ENCODE measurements at regions not wholly inside any gene's neighbourhood (a gene's known extent, or its start where the extent isn't known, plus 50 kb on each side); places are given as distances from the start of the nearest gene placed in this dataset.
"Not testable (repeated sequence)": the region's sequence is repeated elsewhere in the genome, so short reads cannot be mapped to it uniquely, and the experiment has no call there.

GRCh38 chr11:11220786-11221185 is 132.3 kb downstream of the CSNK2A3 start:
- DNase-seq (ENCODE audit: low read depth): no peak
- in situ Hi-C loops (cut with HindIII; ENCODE audit: low pct_unique_long_range_greater_than_20kb, low sequenced_read_pairs): no loop called here

GRCh38 chr11:11218629-11218986 is 134.4 kb downstream of the CSNK2A3 start:
- DNase-seq (ENCODE audit: low read depth): peak; percentile 19
- in situ Hi-C loops (cut with HindIII; ENCODE audit: low pct_unique_long_range_greater_than_20kb, low sequenced_read_pairs): no loop called here

GRCh38 chr11:11217929-11218628 is 135.0 kb downstream of the CSNK2A3 start:
- in situ Hi-C loops (cut with HindIII; ENCODE audit: low pct_unique_long_range_greater_than_20kb, low sequenced_read_pairs): no loop called here
- DNase-seq (ENCODE audit: low read depth): peak; percentile 18

- DNase-seq (ENCODE audit: low read depth): no peak
- in situ Hi-C loops (cut with HindIII; ENCODE audit: low pct_unique_long_range_greater_than_20kb, low sequenced_read_pairs): no loop called here
Measured at GRCh38 chr11:11217289-11217928, 135.6 kb downstream of the CSNK2A3 start.

- DNase-seq (ENCODE audit: low read depth): no peak
- in situ Hi-C loops (cut with HindIII; ENCODE audit: low pct_unique_long_range_greater_than_20kb, low sequenced_read_pairs): no loop called here
Measured at GRCh38 chr11:11215944-11216343, 137.1 kb downstream of the CSNK2A3 start.

- in situ Hi-C loops (cut with HindIII; ENCODE audit: low pct_unique_long_range_greater_than_20kb, low sequenced_read_pairs): no loop called here
- DNase-seq (ENCODE audit: low read depth): no peak
Measured at GRCh38 chr11:11215058-11215815, 137.8 kb downstream of the CSNK2A3 start.

- in situ Hi-C loops (cut with HindIII; ENCODE audit: low pct_unique_long_range_greater_than_20kb, low sequenced_read_pairs): no loop called here
Measured at GRCh38 chr11:11213117-11213516, 139.9 kb downstream of the CSNK2A3 start.

GRCh38 chr11:11211888-11212287 is 141.2 kb downstream of the CSNK2A3 start:
- in situ Hi-C loops (cut with HindIII; ENCODE audit: low pct_unique_long_range_greater_than_20kb, low sequenced_read_pairs): no loop called here

More at GRCh38 chr11:11213117-11213516, 139.9 kb downstream of the CSNK2A3 start:
- DNase-seq (ENCODE audit: low read depth): no peak

GRCh38 chr11:11211186-11211585 is 141.9 kb downstream of the CSNK2A3 start:
- DNase-seq (ENCODE audit: low read depth): no peak

More at GRCh38 chr11:11211888-11212287, 141.2 kb downstream of the CSNK2A3 start:
- no peak for DNase-seq (ENCODE audit: low read depth)

GRCh38 chr11:11210446-11210845 is 142.6 kb downstream of the CSNK2A3 start:
- in situ Hi-C loops (cut with HindIII; ENCODE audit: low pct_unique_long_range_greater_than_20kb, low sequenced_read_pairs): no loop called here
- no peak for DNase-seq (ENCODE audit: low read depth)

More at GRCh38 chr11:11211186-11211585, 141.9 kb downstream of the CSNK2A3 start:
- in situ Hi-C loops (cut with HindIII; ENCODE audit: low pct_unique_long_range_greater_than_20kb, low sequenced_read_pairs): no loop called here

- in situ Hi-C loops (cut with HindIII; ENCODE audit: low pct_unique_long_range_greater_than_20kb, low sequenced_read_pairs): no loop called here
- no peak for DNase-seq (ENCODE audit: low read depth)
Measured at GRCh38 chr11:11209967-11210366, 143.1 kb downstream of the CSNK2A3 start.

GRCh38 chr11:11208994-11209393 is 144.1 kb downstream of the CSNK2A3 start:
- in situ Hi-C loops (cut with HindIII; ENCODE audit: low pct_unique_long_range_greater_than_20kb, low sequenced_read_pairs): no loop called here
- DNase-seq (ENCODE audit: low read depth): no peak

GRCh38 chr11:11207428-11207827 is 145.6 kb downstream of the CSNK2A3 start:
- in situ Hi-C loops (cut with HindIII; ENCODE audit: low pct_unique_long_range_greater_than_20kb, low sequenced_read_pairs): no loop called here

GRCh38 chr11:11206484-11206883 is 146.6 kb downstream of the CSNK2A3 start:
- DNase-seq (ENCODE audit: low read depth): no peak
- in situ Hi-C loops (cut with HindIII; ENCODE audit: low pct_unique_long_range_greater_than_20kb, low sequenced_read_pairs): no loop called here

More at GRCh38 chr11:11207428-11207827, 145.6 kb downstream of the CSNK2A3 start:
- no peak for DNase-seq (ENCODE audit: low read depth)

GRCh38 chr11:11202885-11203284 is 150.2 kb downstream of the CSNK2A3 start:
- no peak for DNase-seq (ENCODE audit: low read depth)
- in situ Hi-C loops (cut with HindIII; ENCODE audit: low pct_unique_long_range_greater_than_20kb, low sequenced_read_pairs): no loop called here

- in situ Hi-C loops (cut with HindIII; ENCODE audit: low pct_unique_long_range_greater_than_20kb, low sequenced_read_pairs); DNase-seq (ENCODE audit: low read depth): not testable (repeated sequence)
Measured at GRCh38 chr11:11201302-11201701, 151.7 kb downstream of the CSNK2A3 start.

GRCh38 chr11:11192541-11192940 is 160.5 kb downstream of the CSNK2A3 start:
- in situ Hi-C loops (cut with HindIII; ENCODE audit: low pct_unique_long_range_greater_than_20kb, low sequenced_read_pairs): no loop called here

GRCh38 chr11:11189506-11189905 is 163.5 kb downstream of the CSNK2A3 start:
- in situ Hi-C loops (cut with HindIII; ENCODE audit: low pct_unique_long_range_greater_than_20kb, low sequenced_read_pairs): no loop called here
- no peak for DNase-seq (ENCODE audit: low read depth)

More at GRCh38 chr11:11192541-11192940, 160.5 kb downstream of the CSNK2A3 start:
- no peak for DNase-seq (ENCODE audit: low read depth)

GRCh38 chr11:11186249-11186648 is 166.8 kb downstream of the CSNK2A3 start:
- DNase-seq (ENCODE audit: low read depth): peak; percentile 77
- in situ Hi-C loops (cut with HindIII; ENCODE audit: low pct_unique_long_range_greater_than_20kb, low sequenced_read_pairs): no loop called here

Measured in Caki2 (cell line).